PC-9 (cell line): ENCODE measurements at regions not wholly inside any gene's neighbourhood (a gene's known extent, or its start where the extent isn't known, plus 50 kb on each side); places are given as distances from the start of the nearest gene placed in this dataset.

Experiments used
- CTCF ChIP-seq: fragments of 200-600 bp; sonication (generic); conservative IDR thresholded peaks from 2 replicates; pipeline ENCODE4 v1.6.1; 2017; ENCODE audit warnings: mixed run types, antibody characterized with exemption, mild to moderate bottlenecking, moderate library complexity
- EZH2 ChIP-seq: fragments of 200-600 bp; sonication (generic); IDR thresholded peaks from 2 replicates; pipeline ENCODE4 v1.8.0; 2017; ENCODE audit warnings: antibody characterized with exemption, low read depth

- no peak for TF ChIP-seq CTCF
- no peak for TF ChIP-seq EZH2
Measured at GRCh38 chr6:169972736-169973135, 221.3 kb downstream of the ERMARD start.
